ENCODE measurements at regions not wholly inside any gene's neighbourhood (a gene's known extent, or its start where the extent isn't known, plus 50 kb on each side); places are given as distances from the start of the nearest gene placed in this dataset.

GRCh38 chr18:22844628-22845027, 88.5 kb upstream of the RBBP8 start:
- Mint-ChIP-seq H3K27me3 (ENCODE audit: insufficient read depth, low read depth) (peaks cover 2% of the 10 kb centered on the region), H3K27ac (no peak overlapping the region), H3K4me1 (peaks cover 33% of the 10 kb centered on the region), H3K4me3 (no peak overlapping the region), H3K9me3 (peaks cover 4% of the 10 kb centered on the region), H3K36me3 (no peaks in the 10 kb centered on the region)
- Histone ChIP-seq H3K27ac (no peak overlapping the region), H3K27me3 (no peaks in the 10 kb centered on the region), H4K20me1 (ENCODE audit: low read depth) (no peaks in the 10 kb centered on the region), H2AFZ (replicated peaks) (no peak overlapping the region), H3K79me2 (ENCODE audit: low read depth) (no peaks in the 10 kb centered on the region), H3K4me1 (peaks cover 12% of the 10 kb centered on the region), H3F3A (ENCODE audit: low read depth) (peaks cover 5% of the 10 kb centered on the region), H3K9ac (no peak overlapping the region), H3K9me3 (ENCODE audit: low read depth) (no peaks in the 10 kb centered on the region), H3K4me3 (no peak overlapping the region), H3K4me2 (no peak overlapping the region), H3K36me3 (no peaks in the 10 kb centered on the region)
- no peak for TF ChIP-seq EZH2phosphoT487 (IDR thresholded peaks at IDR 0.05)
- no peak for DNase-seq (ENCODE audit: low spot score)

GRCh38 chr18:22846088-22846683, 86.9 kb upstream of the RBBP8 start:
- H2AFZ ChIP-seq (replicated peaks): no peak overlapping the region
- no peak overlapping the region for H3K27ac ChIP-seq
- H3K27me3 ChIP-seq: no peaks in the 10 kb centered on the region
- peaks cover 33% of the 10 kb centered on the region for H3K4me1 Mint-ChIP-seq
- H3K36me3 Mint-ChIP-seq: no peaks in the 10 kb centered on the region
- H3K9me3 ChIP-seq (ENCODE audit: low read depth): no peaks in the 10 kb centered on the region
- H3K4me1 ChIP-seq: peaks cover 12% of the 10 kb centered on the region
- H3K27me3 Mint-ChIP-seq (ENCODE audit: insufficient read depth, low read depth): peaks cover 2% of the 10 kb centered on the region
- no peak overlapping the region for H3K4me3 ChIP-seq
- peak; percentile 13 for DNase-seq (ENCODE audit: low spot score)
- peak overlapping the region; percentile 89 for H3K27ac Mint-ChIP-seq
- no peak overlapping the region for H3K4me3 Mint-ChIP-seq
- H3K9me3 Mint-ChIP-seq: peaks cover 7% of the 10 kb centered on the region
- H3K36me3 ChIP-seq: no peaks in the 10 kb centered on the region
- no peak overlapping the region for H3K4me2 ChIP-seq
- H3K9ac ChIP-seq: no peak overlapping the region
- peaks cover 5% of the 10 kb centered on the region for H3F3A ChIP-seq (ENCODE audit: low read depth)
- TF ChIP-seq EZH2 (IDR thresholded peaks at IDR 0.05) (no peak), CTCF (IDR thresholded peaks at IDR 0.05) (peak; percentile 48), EZH2phosphoT487 (IDR thresholded peaks at IDR 0.05) (no peak)
- H4K20me1 ChIP-seq (ENCODE audit: low read depth): no peaks in the 10 kb centered on the region
- H3K79me2 ChIP-seq (ENCODE audit: low read depth): no peaks in the 10 kb centered on the region

GRCh38 chr18:22846697-22847096, 86.4 kb upstream of the RBBP8 start:
- H3K27ac Mint-ChIP-seq: peak overlapping the region; percentile 89
- no peak for DNase-seq (ENCODE audit: low spot score)
- no peaks in the 10 kb centered on the region for H3K36me3 Mint-ChIP-seq
- H3K9me3 Mint-ChIP-seq: peaks cover 7% of the 10 kb centered on the region
- Histone ChIP-seq H3K9me3 (ENCODE audit: low read depth) (no peaks in the 10 kb centered on the region), H2AFZ (replicated peaks) (no peak overlapping the region), H3K9ac (no peak overlapping the region), H3K4me2 (no peak overlapping the region), H3F3A (ENCODE audit: low read depth) (peaks cover 5% of the 10 kb centered on the region), H3K27ac (no peak overlapping the region), H3K36me3 (no peaks in the 10 kb centered on the region), H4K20me1 (ENCODE audit: low read depth) (no peaks in the 10 kb centered on the region), H3K4me3 (no peak overlapping the region), H3K27me3 (no peaks in the 10 kb centered on the region), H3K79me2 (ENCODE audit: low read depth) (no peaks in the 10 kb centered on the region), H3K4me1 (peaks cover 12% of the 10 kb centered on the region)
- no peak overlapping the region for H3K4me3 Mint-ChIP-seq
- peaks cover under 1% of the 10 kb centered on the region for H3K27me3 Mint-ChIP-seq (ENCODE audit: insufficient read depth, low read depth)
- TF ChIP-seq CTCF (IDR thresholded peaks at IDR 0.05) (no peak), EZH2phosphoT487 (IDR thresholded peaks at IDR 0.05) (no peak), EZH2 (IDR thresholded peaks at IDR 0.05) (no peak)
- peaks cover 33% of the 10 kb centered on the region for H3K4me1 Mint-ChIP-seq

- peaks cover 7% of the 10 kb centered on the region for H3K9me3 Mint-ChIP-seq
- H2AFZ ChIP-seq (replicated peaks): no peak overlapping the region
- H3K4me1 Mint-ChIP-seq: peaks cover 33% of the 10 kb centered on the region
These were observed 85.7 kb upstream of the RBBP8 start for GRCh38 chr18:22847392-22847791.

More at GRCh38 chr18:22847392-22847791, 85.7 kb upstream of the RBBP8 start:
- H4K20me1 ChIP-seq (ENCODE audit: low read depth): no peaks in the 10 kb centered on the region
- H3K27me3 ChIP-seq: no peaks in the 10 kb centered on the region
- no peak overlapping the region for H3K27ac ChIP-seq
- H3K4me1 ChIP-seq: peaks cover 12% of the 10 kb centered on the region
- H3F3A ChIP-seq (ENCODE audit: low read depth): peaks cover 5% of the 10 kb centered on the region
- H3K4me3 Mint-ChIP-seq: no peak overlapping the region
- no peaks in the 10 kb centered on the region for H3K79me2 ChIP-seq (ENCODE audit: low read depth)
- no peaks in the 10 kb centered on the region for H3K36me3 Mint-ChIP-seq
- H3K4me2 ChIP-seq: no peak overlapping the region
- H3K27ac Mint-ChIP-seq: peak overlapping the region; percentile 89
- no peaks in the 10 kb centered on the region for H3K9me3 ChIP-seq (ENCODE audit: low read depth)
- no peak overlapping the region for H3K9ac ChIP-seq
- no peaks in the 10 kb centered on the region for H3K36me3 ChIP-seq
- H3K4me3 ChIP-seq: no peak overlapping the region
- TF ChIP-seq EZH2phosphoT487 (IDR thresholded peaks at IDR 0.05): no peak
- TF ChIP-seq CTCF (IDR thresholded peaks at IDR 0.05): no peak
- no peak for TF ChIP-seq EZH2 (IDR thresholded peaks at IDR 0.05)
- peak; percentile 15 for DNase-seq (ENCODE audit: low spot score)
- no peaks in the 10 kb centered on the region for H3K27me3 Mint-ChIP-seq (ENCODE audit: insufficient read depth, low read depth)
